A673 (cell line): ENCODE measurements at regions not wholly inside any gene's neighbourhood (a gene's known extent, or its start where the extent isn't known, plus 50 kb on each side); places are given as distances from the start of the nearest gene placed in this dataset.

Source experiments
- BruUV-seq: library from RNA; stranded (reverse); fragments of 400-500 nt; replicated peaks from 2 replicates; lab custom pipeline; 2021; lab: Mats Ljungman, UMichigan
- CTCF ChIA-PET: fragments of 300-600 bp; sonication (Branson Sonifier 250); formaldehyde crosslinking; loops from one replicate; lab custom pipeline; 2022; ENCODE audit warnings: antibody characterized with exemption; lab: Charles Lee
- POLR2A ChIA-PET: fragments of 300-600 bp; sonication (Branson Sonifier 250); formaldehyde crosslinking; loops from one replicate; lab custom pipeline; 2022; ENCODE audit warnings: antibody characterized with exemption; ENCODE audit not compliant: low non-redundant PET; lab: Charles Lee
- DNase-seq: peaks from one replicate; pipeline ENCODE4 v3.0.0-alpha.2; 2015; ENCODE audit warnings: low spot score
- H3K27ac ChIP-seq: fragments of 200-600 bp; sonication (generic); 2 replicates; pipeline ENCODE4 v1.5.1; 2016; ENCODE audit warnings: mixed run types, low read depth, mild to moderate bottlenecking, mixed read lengths, antibody characterized with exemption, low read length; ENCODE audit not compliant: poor library complexity, severe bottlenecking
- H3K27me3 ChIP-seq: fragments of 200-600 bp; sonication (generic); replicated peaks from 2 replicates; pipeline ENCODE4 v1.6.1; 2017; ENCODE audit warnings: mixed run types, low read depth, mild to moderate bottlenecking, mixed read lengths, antibody characterized with exemption, low read length; ENCODE audit not compliant: insufficient read depth, poor library complexity
- H3K36me3 ChIP-seq: fragments of 200-600 bp; sonication (generic); 2 replicates; pipeline ENCODE4 v1.6.1; 2016; ENCODE audit warnings: mixed run types, mild to moderate bottlenecking, mixed read lengths, antibody characterized with exemption, low read length; ENCODE audit not compliant: insufficient read depth, poor library complexity, severe bottlenecking
- H3K4me1 ChIP-seq: fragments of 200-600 bp; sonication (generic); 2 replicates; pipeline ENCODE4 v1.6.1; 2017; ENCODE audit warnings: mixed run types, mild to moderate bottlenecking, mixed read lengths, antibody characterized with exemption, low read length; ENCODE audit not compliant: insufficient read depth, poor library complexity, severe bottlenecking
- H3K4me3 ChIP-seq: fragments of 200-600 bp; sonication (generic); 2 replicates; pipeline ENCODE4 v1.5.1; 2016; ENCODE audit warnings: low read depth, mixed run types, mild to moderate bottlenecking, mixed read lengths, low read length; ENCODE audit not compliant: poor library complexity, severe bottlenecking
- H3K9me3 ChIP-seq: fragments of 200-600 bp; sonication (generic); 2 replicates; pipeline ENCODE4 v1.6.1; 2016; ENCODE audit warnings: mixed run types, low read depth, mild to moderate bottlenecking, mixed read lengths, antibody characterized with exemption, low read length; ENCODE audit not compliant: poor library complexity, severe bottlenecking
- EZH2 ChIP-seq: fragments of 200-600 bp; sonication (generic); IDR thresholded peaks from 2 replicates; pipeline ENCODE4 v1.6.1; 2017; ENCODE audit warnings: borderline replicate concordance, low read depth, mild to moderate bottlenecking, mixed read lengths, antibody characterized with exemption, low read length; ENCODE audit not compliant: poor library complexity, severe bottlenecking
- intact Hi-C: fragments of 100-400 bp; cut with micrococcal nuclease; formaldehyde crosslinking; loops from one replicate; pipeline ENCODE4 v1.10.0; 2022; ENCODE audit not compliant: unreplicated experiment
- TF ChIP-seq, protein P1 (sequence below): fragments of 300-800, 200-600 bp; sonication (generic); conservative IDR thresholded peaks from 2 replicates; pipeline ENCODE4 v1.5.1; 2017; ENCODE audit warnings: low read depth, mild to moderate bottlenecking, antibody characterized with exemption, low read length, moderate library complexity, mixed read lengths

DNA sequence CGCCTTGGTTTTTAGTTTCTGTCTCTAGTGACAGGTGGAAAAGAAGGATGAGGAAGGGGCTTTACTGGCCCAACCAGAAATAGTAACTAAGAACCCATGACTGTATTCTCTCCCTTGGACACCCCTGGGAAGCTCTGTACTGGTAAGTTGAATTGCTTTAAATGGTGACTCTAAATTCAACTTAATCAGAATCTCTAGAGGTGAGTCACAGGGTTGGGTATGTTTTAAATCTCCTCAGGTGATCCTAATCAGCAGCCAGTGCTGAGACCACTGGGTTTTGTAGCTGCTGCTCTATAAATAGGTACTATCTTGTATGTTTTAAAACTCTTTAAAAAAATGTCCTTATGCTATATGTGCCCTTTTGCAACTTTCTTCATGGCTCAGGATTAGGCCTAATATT is 314.0 kb upstream of the ECI2 start:
- BruUV-seq, result no TSS peak
- DNase-seq, result no peak
- POLR2A ChIA-PET, result no interaction called here

DNA sequence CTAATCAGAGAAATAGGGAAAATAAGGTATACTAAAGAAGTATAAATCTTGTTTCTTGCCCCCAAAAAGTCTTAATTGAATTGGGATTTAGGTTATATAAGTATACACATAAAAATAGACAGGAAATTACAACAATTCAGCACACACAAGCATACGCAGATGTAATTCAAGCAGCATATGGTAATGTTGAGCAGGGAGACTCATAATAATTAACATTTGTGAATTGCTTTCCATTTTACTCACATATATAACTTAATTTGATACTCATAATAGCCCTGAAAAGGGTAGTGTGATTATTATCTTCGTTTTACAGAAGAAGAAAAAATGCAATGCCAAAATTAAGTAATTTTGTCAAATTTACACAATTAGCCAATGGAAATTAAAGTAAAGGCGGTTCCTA is 313.5 kb upstream of the ECI2 start:
- Histone ChIP-seq H3K9me3 (peaks cover 8% of the 10 kb centered on the region), H3K4me1 (no peaks in the 10 kb centered on the region), H3K27me3 (no peaks in the 10 kb centered on the region), H3K4me3 (no peak overlapping the region), H3K27ac (no peak overlapping the region), H3K36me3 (no peaks in the 10 kb centered on the region)
- intact Hi-C loops, result no loop called here
- TF ChIP-seq, protein P1, sequence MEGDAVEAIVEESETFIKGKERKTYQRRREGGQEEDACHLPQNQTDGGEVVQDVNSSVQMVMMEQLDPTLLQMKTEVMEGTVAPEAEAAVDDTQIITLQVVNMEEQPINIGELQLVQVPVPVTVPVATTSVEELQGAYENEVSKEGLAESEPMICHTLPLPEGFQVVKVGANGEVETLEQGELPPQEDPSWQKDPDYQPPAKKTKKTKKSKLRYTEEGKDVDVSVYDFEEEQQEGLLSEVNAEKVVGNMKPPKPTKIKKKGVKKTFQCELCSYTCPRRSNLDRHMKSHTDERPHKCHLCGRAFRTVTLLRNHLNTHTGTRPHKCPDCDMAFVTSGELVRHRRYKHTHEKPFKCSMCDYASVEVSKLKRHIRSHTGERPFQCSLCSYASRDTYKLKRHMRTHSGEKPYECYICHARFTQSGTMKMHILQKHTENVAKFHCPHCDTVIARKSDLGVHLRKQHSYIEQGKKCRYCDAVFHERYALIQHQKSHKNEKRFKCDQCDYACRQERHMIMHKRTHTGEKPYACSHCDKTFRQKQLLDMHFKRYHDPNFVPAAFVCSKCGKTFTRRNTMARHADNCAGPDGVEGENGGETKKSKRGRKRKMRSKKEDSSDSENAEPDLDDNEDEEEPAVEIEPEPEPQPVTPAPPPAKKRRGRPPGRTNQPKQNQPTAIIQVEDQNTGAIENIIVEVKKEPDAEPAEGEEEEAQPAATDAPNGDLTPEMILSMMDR, result no peak
- no peak for TF ChIP-seq EZH2
- no peak for DNase-seq
- ChIA-PET CTCF (interaction anchor here (1.0 kb wide), 1 partner anchor 582 kb away, joined by 3 read pairs; no protein-coding TSS in a partner anchor), POLR2A (no interaction called here)
- BruUV-seq, result no TSS peak

More for the DNA sequence above, 314.0 kb upstream of the ECI2 start:
- Histone ChIP-seq H3K27ac (no peak overlapping the region), H3K4me1 (no peaks in the 10 kb centered on the region), H3K27me3 (no peaks in the 10 kb centered on the region), H3K36me3 (no peaks in the 10 kb centered on the region), H3K9me3 (peaks cover 8% of the 10 kb centered on the region), H3K4me3 (no peak overlapping the region)
- TF ChIP-seq, protein P1, result no peak
- no peak for TF ChIP-seq EZH2
- intact Hi-C loops, result no loop called here
- CTCF ChIA-PET, result no interaction called here

DNA sequence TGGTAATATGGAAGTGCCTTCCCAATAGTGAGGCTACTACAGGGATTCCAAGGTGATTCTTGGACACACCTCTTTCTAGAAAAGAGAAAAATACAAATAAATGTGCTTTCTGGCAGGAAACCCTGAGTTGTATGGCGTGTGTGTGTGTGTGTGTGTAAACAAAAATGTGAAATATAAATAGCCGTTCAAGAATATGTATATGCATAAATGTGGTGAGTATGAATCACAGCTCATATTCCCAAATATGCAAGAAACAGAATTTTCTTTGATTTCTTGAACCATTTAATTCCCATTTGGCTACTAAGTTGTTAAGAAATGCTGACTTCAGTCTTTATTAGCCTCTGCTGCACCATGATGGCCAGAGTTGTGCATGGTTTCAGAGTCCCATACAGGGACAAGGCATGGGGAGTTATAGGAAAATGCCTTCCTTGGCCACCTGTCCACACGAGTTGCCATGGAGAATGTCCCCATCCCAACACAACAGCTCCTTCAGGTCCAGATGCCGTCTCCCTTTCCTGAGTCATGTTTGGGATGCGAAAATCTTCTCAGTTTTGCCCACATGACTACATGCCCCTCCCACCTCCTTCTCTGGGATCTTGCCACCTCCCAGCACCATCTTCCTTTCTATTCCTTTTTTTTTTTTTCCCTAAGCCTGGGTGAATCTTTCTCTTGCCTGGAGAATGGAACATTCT is 312.4 kb upstream of the ECI2 start:
- intact Hi-C loops, result no loop called here
- BruUV-seq, result no TSS peak
- DNase-seq, result no peak
- Histone ChIP-seq H3K36me3 (no peaks in the 10 kb centered on the region), H3K27ac (no peak overlapping the region), H3K27me3 (no peaks in the 10 kb centered on the region), H3K4me3 (no peak overlapping the region), H3K4me1 (no peaks in the 10 kb centered on the region), H3K9me3 (peaks cover 8% of the 10 kb centered on the region)
- TF ChIP-seq, protein P1, result no peak
- no peak for TF ChIP-seq EZH2
- ChIA-PET POLR2A (no interaction called here), CTCF (interaction anchor here (1.0 kb wide), 1 partner anchor 583 kb away, joined by 3 read pairs; no protein-coding TSS in a partner anchor)
